GM19397 (cell line): ENCODE measurements at regions not wholly inside any gene's neighbourhood (a gene's known extent, or its start where the extent isn't known, plus 50 kb on each side); places are given as distances from the start of the nearest gene placed in this dataset.
"Not testable (repeated sequence)": the region's sequence is repeated elsewhere in the genome, so short reads cannot be mapped to it uniquely, and the experiment has no call there.

Experiments
- ATAC-seq: cut with Tn5 transposase; IDR thresholded peaks from one replicate; pipeline ENCODE4 v1.9.1; 2021; ENCODE audit warnings: mild to moderate bottlenecking, moderate library complexity; ENCODE audit not compliant: unreplicated experiment

- ATAC-seq: no peak
Observed at GRCh38 chr1:163472651-163473248, 151.0 kb downstream of the NUF2 start.

- no peak for ATAC-seq
Observed at GRCh38 chr1:163477276-163477830, 155.6 kb downstream of the NUF2 start.

- ATAC-seq: not testable (repeated sequence)
Observed at GRCh38 chr1:163498391-163499330, 176.9 kb downstream of the NUF2 start.

- no peak for ATAC-seq
Observed at GRCh38 chr1:163504331-163504978, 182.7 kb downstream of the NUF2 start.

- no peak for ATAC-seq
Observed at GRCh38 chr1:163509114-163509513, 187.4 kb downstream of the NUF2 start.

- no peak for ATAC-seq
Observed at GRCh38 chr1:163512349-163512989, 190.7 kb downstream of the NUF2 start.

- no peak for ATAC-seq
Observed at GRCh38 chr1:163523375-163524029, 201.7 kb downstream of the NUF2 start.

GRCh38 chr1:163528710-163529348 lies 207.1 kb downstream of the NUF2 start:
- no peak for ATAC-seq

GRCh38 chr1:163531345-163531744 lies 209.6 kb downstream of the NUF2 start:
- no peak for ATAC-seq

GRCh38 chr1:163535401-163535800 lies 213.6 kb downstream of the NUF2 start:
- ATAC-seq: no peak

GRCh38 chr1:163535807-163536206 lies 214.1 kb downstream of the NUF2 start:
- ATAC-seq: no peak

- ATAC-seq: no peak
Observed at GRCh38 chr1:163537809-163538208, 216.1 kb downstream of the NUF2 start.

GRCh38 chr1:163538667-163539066 lies 216.9 kb downstream of the NUF2 start:
- ATAC-seq: no peak

- ATAC-seq: no peak
Observed at GRCh38 chr1:163540727-163541126, 219.0 kb downstream of the NUF2 start.

GRCh38 chr1:163544441-163544840 lies 222.7 kb downstream of the NUF2 start:
- no peak for ATAC-seq

GRCh38 chr1:163558162-163558561 lies 236.4 kb downstream of the NUF2 start:
- no peak for ATAC-seq

GRCh38 chr1:163561580-163562295 lies 240.0 kb downstream of the NUF2 start:
- no peak for ATAC-seq

- ATAC-seq: no peak
Observed at GRCh38 chr1:163562355-163562754, 240.6 kb downstream of the NUF2 start.

GRCh38 chr1:163565166-163565565 lies 243.4 kb downstream of the NUF2 start:
- no peak for ATAC-seq
